ENCODE measurements at regions not wholly inside any gene's neighbourhood (a gene's known extent, or its start where the extent isn't known, plus 50 kb on each side); places are given as distances from the start of the nearest gene placed in this dataset.

DNA sequence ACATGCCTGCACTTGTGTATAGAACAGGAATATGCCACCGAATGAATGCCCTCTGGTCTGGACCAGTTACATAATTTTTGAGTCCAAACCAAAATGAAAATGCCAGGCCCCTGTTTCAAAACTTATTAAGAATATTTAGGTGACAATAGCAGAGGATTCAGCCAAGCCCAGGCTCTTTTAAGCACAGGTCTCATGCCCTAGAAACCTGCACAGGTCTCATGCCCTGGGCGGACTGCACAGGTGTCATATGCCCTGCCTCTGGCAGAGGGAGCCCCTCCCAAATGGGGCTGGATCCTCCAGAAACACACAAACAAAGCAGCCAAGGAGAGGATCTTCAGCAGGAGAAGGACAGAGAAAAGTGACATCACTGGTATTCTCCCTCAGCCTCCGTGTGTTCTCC is 605.4 kb upstream of the NRP1 start:
- TF ChIP-seq POLR2A (IDR thresholded peaks at IDR 0.05), result no peak
- TF ChIP-seq, protein P1, sequence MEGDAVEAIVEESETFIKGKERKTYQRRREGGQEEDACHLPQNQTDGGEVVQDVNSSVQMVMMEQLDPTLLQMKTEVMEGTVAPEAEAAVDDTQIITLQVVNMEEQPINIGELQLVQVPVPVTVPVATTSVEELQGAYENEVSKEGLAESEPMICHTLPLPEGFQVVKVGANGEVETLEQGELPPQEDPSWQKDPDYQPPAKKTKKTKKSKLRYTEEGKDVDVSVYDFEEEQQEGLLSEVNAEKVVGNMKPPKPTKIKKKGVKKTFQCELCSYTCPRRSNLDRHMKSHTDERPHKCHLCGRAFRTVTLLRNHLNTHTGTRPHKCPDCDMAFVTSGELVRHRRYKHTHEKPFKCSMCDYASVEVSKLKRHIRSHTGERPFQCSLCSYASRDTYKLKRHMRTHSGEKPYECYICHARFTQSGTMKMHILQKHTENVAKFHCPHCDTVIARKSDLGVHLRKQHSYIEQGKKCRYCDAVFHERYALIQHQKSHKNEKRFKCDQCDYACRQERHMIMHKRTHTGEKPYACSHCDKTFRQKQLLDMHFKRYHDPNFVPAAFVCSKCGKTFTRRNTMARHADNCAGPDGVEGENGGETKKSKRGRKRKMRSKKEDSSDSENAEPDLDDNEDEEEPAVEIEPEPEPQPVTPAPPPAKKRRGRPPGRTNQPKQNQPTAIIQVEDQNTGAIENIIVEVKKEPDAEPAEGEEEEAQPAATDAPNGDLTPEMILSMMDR (IDR thresholded peaks at IDR 0.05), result no peak

Measured in uterus (tissue), 2 donors.